GM23338 (cell line): ENCODE measurements at regions not wholly inside any gene's neighbourhood (a gene's known extent, or its start where the extent isn't known, plus 50 kb on each side); places are given as distances from the start of the nearest gene placed in this dataset.

Experiments
- ATAC-seq: fragments of 200-7000 bp; cut with Tn5 transposase; 3 replicates; pipeline ENCODE4 v1.9.1; 2020
- DNase-seq: peaks from one replicate; pipeline ENCODE4 v3.0.0-alpha.2; 2015; ENCODE audit warnings: low spot score
- H2AFZ ChIP-seq: fragments of 200-600 bp; sonication (generic); 2 replicates; pipeline ENCODE4 v1.8.0; 2016; ENCODE audit warnings: antibody characterized with exemption, mild to moderate bottlenecking, moderate library complexity
- H3F3A ChIP-seq: fragments of 200-600 bp; sonication (generic); replicated peaks from 2 replicates; pipeline ENCODE4 v1.8.0; 2017; ENCODE audit warnings: antibody characterized with exemption, mixed run types, low read depth
- H3K27ac ChIP-seq: fragments of 200-600 bp; sonication (generic); 2 replicates; pipeline ENCODE4 v1.6.1; 2016; ENCODE audit warnings: low read depth
- H3K27me3 ChIP-seq: fragments of 200-600 bp; sonication (generic); 2 replicates; pipeline ENCODE4 v1.8.0; 2016; ENCODE audit warnings: mild to moderate bottlenecking, mixed run types, moderate library complexity; ENCODE audit not compliant: insufficient read depth
- H3K36me3 ChIP-seq: fragments of 200-600 bp; sonication (generic); 2 replicates; pipeline ENCODE4 v1.8.0; 2016; ENCODE audit warnings: mild to moderate bottlenecking; ENCODE audit not compliant: insufficient read depth
- H3K4me1 ChIP-seq: fragments of 200-600 bp; sonication (generic); 2 replicates; pipeline ENCODE4 v1.8.0; 2016; ENCODE audit warnings: mild to moderate bottlenecking, moderate library complexity; ENCODE audit not compliant: insufficient read depth
- H3K4me2 ChIP-seq: fragments of 200-600 bp; sonication (generic); 2 replicates; pipeline ENCODE4 v1.7.1; 2017; ENCODE audit warnings: mixed run types
- H3K4me3 ChIP-seq: fragments of 200-600 bp; sonication (generic); 2 replicates; pipeline ENCODE4 v1.6.1; 2016; ENCODE audit warnings: mixed run types
- H3K79me2 ChIP-seq: fragments of 200-600 bp; sonication (generic); replicated peaks from 2 replicates; pipeline ENCODE4 v1.8.0; 2017; ENCODE audit warnings: mild to moderate bottlenecking; ENCODE audit not compliant: insufficient read depth
- H3K9me2 ChIP-seq: fragments of 200-600 bp; sonication (generic); 2 replicates; pipeline ENCODE4 v1.8.0; 2017; ENCODE audit not compliant: insufficient read depth
- H4K20me1 ChIP-seq: fragments of 200-600 bp; sonication (generic); replicated peaks from 2 replicates; pipeline ENCODE4 v1.8.0; 2017; ENCODE audit warnings: mild to moderate bottlenecking; ENCODE audit not compliant: insufficient read depth
- H3K27ac Mint-ChIP-seq: 2 replicates; pipeline ENCODE4 v1.8.0; 2020; ENCODE audit warnings: inconsistent platforms, mild to moderate bottlenecking, moderate library complexity, mixed read lengths
- H3K27me3 Mint-ChIP-seq: 3 replicates; pipeline ENCODE4 v1.8.0; 2022; ENCODE audit warnings: low read depth, mild to moderate bottlenecking, moderate library complexity, mixed read lengths, inconsistent platforms; ENCODE audit not compliant: insufficient read depth, poor library complexity
- H3K36me3 Mint-ChIP-seq: 3 replicates; pipeline ENCODE4 v1.8.0; 2021; ENCODE audit warnings: low read depth, mild to moderate bottlenecking, inconsistent platforms, moderate library complexity, mixed read lengths
- H3K4me1 Mint-ChIP-seq: 3 replicates; pipeline ENCODE4 v1.8.0; 2020; ENCODE audit warnings: mild to moderate bottlenecking, inconsistent platforms, mixed read lengths
- H3K4me3 Mint-ChIP-seq: 3 replicates; pipeline ENCODE4 v1.8.0; 2021; ENCODE audit warnings: moderate library complexity, mild to moderate bottlenecking, inconsistent platforms, mixed read lengths
- H3K9me3 Mint-ChIP-seq: 3 replicates; pipeline ENCODE4 v1.8.0; 2020; ENCODE audit warnings: moderate library complexity, mild to moderate bottlenecking, inconsistent platforms, mixed read lengths
- CREB1 ChIP-seq: fragments of 250-450 bp; sonication (Bioruptor Pico); IDR thresholded peaks from 2 replicates; pipeline ENCODE4 v1.5.0; 2020; ENCODE audit warnings: low read depth, mild to moderate bottlenecking, moderate library complexity
- CTCF ChIP-seq, 2 experiments: fragments of 200-600 bp in 1 of 2; sonication (generic) in 1 of 2; conservative IDR thresholded peaks; 2 replicates each; pipeline versions ENCODE4 v1.5.1 to v1.6.1; 2016 to 2017; ENCODE audit warnings: antibody characterized with exemption in 2 of 2, low read depth in 2 of 2, mild to moderate bottlenecking in 2 of 2, moderate library complexity in 1 of 2
- ETS1 ChIP-seq: IDR thresholded peaks from 2 replicates; pipeline ENCODE4 v1.6.1; 2016; ENCODE audit warnings: antibody characterized with exemption
- EZH2 ChIP-seq: fragments of 200-600 bp; sonication (generic); IDR thresholded peaks from one replicate; pipeline ENCODE4 v1.8.0; 2017; ENCODE audit warnings: antibody characterized with exemption, mild to moderate bottlenecking, low read depth; ENCODE audit not compliant: unreplicated experiment
- EZH2phosphoT487 ChIP-seq: fragments of 200-600 bp; sonication (generic); IDR thresholded peaks from one replicate; pipeline ENCODE4 v1.8.1; 2018; ENCODE audit warnings: antibody characterized with exemption; ENCODE audit not compliant: unreplicated experiment
- JUNB ChIP-seq: IDR thresholded peaks from one replicate; pipeline ENCODE4 v1.6.1; 2016; ENCODE audit warnings: antibody characterized with exemption; ENCODE audit not compliant: unreplicated experiment
- NANOG ChIP-seq: IDR thresholded peaks from 2 replicates; pipeline ENCODE4 v1.6.1; 2016; ENCODE audit warnings: antibody characterized with exemption, borderline replicate concordance
- POLR2AphosphoS5 ChIP-seq: IDR thresholded peaks from 2 replicates; pipeline ENCODE4 v1.6.1; 2016; ENCODE audit warnings: antibody characterized with exemption, low read depth
- REST ChIP-seq: IDR thresholded peaks from one replicate; pipeline ENCODE4 v1.6.1; 2018; ENCODE audit warnings: antibody characterized with exemption; ENCODE audit not compliant: unreplicated experiment
- STAT1 ChIP-seq: IDR thresholded peaks from one replicate; pipeline ENCODE4 v1.6.1; 2016; ENCODE audit warnings: antibody characterized with exemption; ENCODE audit not compliant: unreplicated experiment
- ZNF114 ChIP-seq: fragments of 250-450 bp; sonication (Bioruptor Pico); IDR thresholded peaks from 2 replicates; pipeline ENCODE4 v1.5.0; 2020; ENCODE audit warnings: mild to moderate bottlenecking, moderate library complexity
- ZNF331 ChIP-seq: fragments of 250-450 bp; sonication (Bioruptor Pico); IDR thresholded peaks from 2 replicates; pipeline ENCODE4 v1.5.0; 2020; ENCODE audit warnings: low read depth, mild to moderate bottlenecking, moderate library complexity
- ZNF462 ChIP-seq: fragments of 250-450 bp; sonication (Bioruptor Pico); IDR thresholded peaks from 2 replicates; pipeline ENCODE4 v1.5.0; 2020; ENCODE audit warnings: mild to moderate bottlenecking, moderate library complexity

- no peak for TF ChIP-seq STAT1
- TF ChIP-seq ZNF114 (CRISPR knock-in tag) = no peak
- no peak for TF ChIP-seq ZNF331 (CRISPR knock-in tag)
- TF ChIP-seq CREB1 (CRISPR knock-in tag) = no peak
Measured at GRCh38 chr12:56866493-56866892, 67.7 kb downstream of the SDR9C7 start (continued).

- Histone ChIP-seq H3K4me1 (no peaks in the 10 kb centered on the region), H3K4me2 (no peak overlapping the region), H4K20me1 (no peaks in the 10 kb centered on the region), H3K9me2 (no peaks in the 10 kb centered on the region), H3K27me3 (no peaks in the 10 kb centered on the region), H3K4me3 (no peak overlapping the region), H3K36me3 (peaks cover 20% of the 10 kb centered on the region; the same call in 1 of the 2 replicates), H3F3A (no peaks in the 10 kb centered on the region), H2AFZ (no peak overlapping the region), H3K79me2 (no peaks in the 10 kb centered on the region), H3K27ac (no peak overlapping the region)
- Mint-ChIP-seq H3K4me1 (no peaks in the 10 kb centered on the region), H3K36me3 (peaks cover 44% of the 10 kb centered on the region), H3K27ac (no peak overlapping the region), H3K4me3 (no peak overlapping the region), H3K27me3 (no peaks in the 10 kb centered on the region), H3K9me3 (peaks cover 84% of the 10 kb centered on the region)
- peak; percentile 6 for DNase-seq
- no peak for ATAC-seq
- TF ChIP-seq NANOG (no peak), REST (no peak), ZNF462 (CRISPR knock-in tag) (no peak), ZNF331 (CRISPR knock-in tag) (no peak), ZNF114 (CRISPR knock-in tag) (no peak), CTCF (conservative IDR thresholded peaks at IDR 0.05; ENCODE audit: low read depth in 2 of 2) (no peak), EZH2 (no peak), CREB1 (CRISPR knock-in tag) (no peak), ETS1 (no peak), STAT1 (no peak), JUNB (no peak), EZH2phosphoT487 (no peak), POLR2AphosphoS5 (no peak)
Measured at GRCh38 chr12:56864318-56864717, 69.9 kb downstream of the SDR9C7 start.
